IPS-20b (cell line): ENCODE measurements at regions not wholly inside any gene's neighbourhood (a gene's known extent, or its start where the extent isn't known, plus 50 kb on each side); places are given as distances from the start of the nearest gene placed in this dataset.

Experiments
- H3K27ac ChIP-seq: one replicate; pipeline ENCODE4 v1.5.1; 2013; ENCODE audit warnings: low read length
- H3K27me3 ChIP-seq: 2 replicates; pipeline ENCODE4 v1.6.1; 2013; ENCODE audit warnings: mild to moderate bottlenecking, low read length, inconsistent platforms; ENCODE audit not compliant: insufficient read depth
- H3K36me3 ChIP-seq: 2 replicates; pipeline ENCODE4 v1.6.1; 2013; ENCODE audit warnings: low read depth, mild to moderate bottlenecking, inconsistent platforms, low read length, moderate library complexity; ENCODE audit not compliant: insufficient read depth
- H3K4me1 ChIP-seq: 2 replicates; pipeline ENCODE4 v1.6.1; 2013; ENCODE audit warnings: mild to moderate bottlenecking, control low read depth, inconsistent platforms, low read length, moderate library complexity; ENCODE audit not compliant: insufficient read depth
- H3K4me3 ChIP-seq: 2 replicates; pipeline ENCODE4 v1.5.1; 2013; ENCODE audit warnings: mild to moderate bottlenecking, low read length, inconsistent platforms
- H3K9ac ChIP-seq: 2 replicates; pipeline ENCODE4 v1.6.1; 2013; ENCODE audit warnings: low read depth, mild to moderate bottlenecking, inconsistent platforms, low read length, moderate library complexity
- H3K9me3 ChIP-seq: 2 replicates; pipeline ENCODE4 v1.6.1; 2013; ENCODE audit warnings: mild to moderate bottlenecking, low read depth, low read length, inconsistent platforms; ENCODE audit not compliant: insufficient read depth

- Histone ChIP-seq H3K27ac (no peak overlapping the region), H3K4me1 (no peaks in the 10 kb centered on the region), H3K9ac (no peak overlapping the region), H3K27me3 (no peaks in the 10 kb centered on the region), H3K36me3 (no peaks in the 10 kb centered on the region), H3K9me3 (no peaks in the 10 kb centered on the region), H3K4me3 (no peak overlapping the region)
These were observed 152.5 kb upstream of the CYRIA start for GRCh38 chr2:16818203-16818556.

DNA sequence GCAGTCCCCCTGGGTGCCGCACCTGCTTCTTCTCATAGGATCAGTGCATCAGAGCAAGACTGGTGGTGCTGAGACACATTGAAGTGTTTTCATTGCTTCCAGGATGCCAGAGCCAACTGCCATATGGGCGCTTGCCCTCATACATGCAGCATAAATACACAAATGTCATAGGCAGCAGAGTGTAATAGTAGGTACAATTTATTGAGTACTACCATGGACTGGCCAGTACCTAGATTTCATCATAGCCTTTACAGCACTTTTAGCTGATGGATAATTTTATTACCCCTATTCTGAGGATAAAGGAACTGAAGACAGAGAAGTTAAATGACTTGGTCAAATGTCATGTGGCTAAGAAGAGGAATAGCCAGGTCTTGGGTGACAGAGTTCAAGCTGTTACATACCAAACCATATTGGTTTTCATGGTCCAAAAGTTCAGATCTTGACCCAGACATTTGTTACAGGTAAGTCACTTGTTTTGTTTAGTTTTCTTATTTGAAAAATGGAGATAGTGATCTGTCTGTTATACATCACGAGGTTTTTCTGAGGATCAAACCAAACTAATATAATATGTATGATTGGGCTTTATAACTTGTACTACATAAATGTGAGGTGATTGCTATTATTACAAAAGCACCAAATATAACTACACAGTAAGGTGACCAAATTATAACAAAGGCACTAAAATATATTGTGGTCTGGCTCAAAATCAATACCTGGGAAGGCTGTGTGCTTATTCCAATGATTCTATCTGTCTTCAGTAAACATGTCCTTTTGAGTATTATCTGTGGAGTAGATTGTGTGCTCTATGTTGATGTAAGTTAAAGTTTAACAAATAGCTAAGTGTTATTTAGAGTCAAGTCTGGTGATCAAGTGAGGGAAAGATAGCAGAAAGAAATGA, 151.9 kb upstream of the CYRIA start:
- H3K9ac ChIP-seq, result no peak overlapping the region
- no peaks in the 10 kb centered on the region for H3K4me1 ChIP-seq
- no peaks in the 10 kb centered on the region for H3K27me3 ChIP-seq
- H3K9me3 ChIP-seq, result no peaks in the 10 kb centered on the region
- no peak overlapping the region for H3K27ac ChIP-seq
- H3K4me3 ChIP-seq, result no peak overlapping the region
- no peaks in the 10 kb centered on the region for H3K36me3 ChIP-seq

- Histone ChIP-seq H3K4me1 (no peaks in the 10 kb centered on the region), H3K27ac (no peak overlapping the region), H3K4me3 (no peak overlapping the region), H3K36me3 (no peaks in the 10 kb centered on the region), H3K27me3 (no peaks in the 10 kb centered on the region), H3K9ac (no peak overlapping the region), H3K9me3 (no peaks in the 10 kb centered on the region)
These were observed 150.9 kb upstream of the CYRIA start for GRCh38 chr2:16816522-16816921.

- Histone ChIP-seq H3K36me3 (no peaks in the 10 kb centered on the region), H3K27ac (no peak overlapping the region)
These were observed 150.4 kb upstream of the CYRIA start for GRCh38 chr2:16816016-16816415.

GRCh38 chr2:16813593-16813992, 148.0 kb upstream of the CYRIA start:
- Histone ChIP-seq H3K9ac (no peak overlapping the region), H3K4me3 (no peak overlapping the region), H3K4me1 (no peaks in the 10 kb centered on the region), H3K27me3 (no peaks in the 10 kb centered on the region), H3K27ac (no peak overlapping the region), H3K9me3 (no peaks in the 10 kb centered on the region), H3K36me3 (no peaks in the 10 kb centered on the region)

More at GRCh38 chr2:16816016-16816415, 150.4 kb upstream of the CYRIA start:
- Histone ChIP-seq H3K27me3 (no peaks in the 10 kb centered on the region), H3K9ac (no peak overlapping the region), H3K9me3 (no peaks in the 10 kb centered on the region), H3K4me1 (no peaks in the 10 kb centered on the region), H3K4me3 (no peak overlapping the region)

GRCh38 chr2:16798472-16798871, 132.8 kb upstream of the CYRIA start:
- peak overlapping the region; percentile 7; the same call in 1 of the 2 replicates for H3K4me3 ChIP-seq
- H3K27me3 ChIP-seq, result no peaks in the 10 kb centered on the region
- H3K9me3 ChIP-seq, result no peaks in the 10 kb centered on the region
- H3K27ac ChIP-seq, result no peak overlapping the region
- no peaks in the 10 kb centered on the region for H3K36me3 ChIP-seq
- no peak overlapping the region for H3K9ac ChIP-seq
- peaks cover 19% of the 10 kb centered on the region for H3K4me1 ChIP-seq

DNA sequence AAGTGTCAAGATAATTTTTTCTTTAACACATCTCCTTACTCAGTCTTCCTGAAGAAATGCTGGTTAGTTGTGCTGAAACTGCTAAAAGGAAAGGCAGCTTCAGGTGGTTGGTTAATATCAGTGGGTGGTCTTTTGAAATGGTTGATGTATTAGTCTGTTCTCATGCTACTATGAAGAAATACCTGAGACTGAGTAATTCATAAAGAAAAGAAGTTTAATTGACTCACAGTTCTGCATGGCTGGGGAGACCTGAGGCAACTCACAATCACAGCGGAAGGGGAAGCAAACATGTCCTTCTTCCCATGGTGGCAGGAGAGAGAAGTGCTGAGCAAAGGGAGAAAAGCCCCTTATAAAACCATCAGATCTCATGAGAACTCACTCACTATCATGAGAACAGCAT, 125.9 kb upstream of the CYRIA start:
- Histone ChIP-seq H3K4me1 (no peaks in the 10 kb centered on the region), H3K27me3 (no peaks in the 10 kb centered on the region), H3K4me3 (no peak overlapping the region), H3K27ac (no peak overlapping the region), H3K9ac (no peak overlapping the region), H3K9me3 (no peaks in the 10 kb centered on the region), H3K36me3 (no peaks in the 10 kb centered on the region)

GRCh38 chr2:16785149-16785548, 119.5 kb upstream of the CYRIA start:
- H3K4me3 ChIP-seq, result no peak overlapping the region

DNA sequence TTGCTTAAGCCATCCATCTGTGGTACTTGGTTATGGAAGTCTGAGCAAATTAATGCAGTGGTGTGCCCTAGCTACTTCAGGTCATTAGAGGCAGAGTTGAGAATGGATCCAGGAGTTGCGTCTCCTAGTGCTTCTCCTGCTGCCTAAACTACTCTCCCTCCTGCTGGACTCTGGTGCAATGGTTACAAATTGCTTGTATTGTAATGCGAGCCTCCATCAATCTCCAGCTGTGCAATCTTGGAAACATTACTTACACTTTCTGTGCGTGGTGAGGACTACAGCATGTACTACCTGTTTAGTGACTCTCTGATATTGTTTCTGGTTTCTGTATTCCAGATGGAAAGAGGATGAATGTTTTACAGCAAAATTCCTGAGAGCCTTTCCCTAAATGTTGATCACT, 119.0 kb upstream of the CYRIA start:
- H3K9me3 ChIP-seq, result no peaks in the 10 kb centered on the region
- H3K4me3 ChIP-seq, result no peak overlapping the region
- no peaks in the 10 kb centered on the region for H3K36me3 ChIP-seq
- H3K4me1 ChIP-seq, result peaks cover 3% of the 10 kb centered on the region; the same call in 1 of the 2 replicates
- no peak overlapping the region for H3K27ac ChIP-seq
- H3K27me3 ChIP-seq, result no peaks in the 10 kb centered on the region
- no peak overlapping the region for H3K9ac ChIP-seq

More at GRCh38 chr2:16785149-16785548, 119.5 kb upstream of the CYRIA start:
- Histone ChIP-seq H3K9me3 (no peaks in the 10 kb centered on the region), H3K27ac (no peak overlapping the region), H3K9ac (no peak overlapping the region), H3K4me1 (peaks cover 3% of the 10 kb centered on the region; the same call in 1 of the 2 replicates), H3K36me3 (no peaks in the 10 kb centered on the region), H3K27me3 (no peaks in the 10 kb centered on the region)

DNA sequence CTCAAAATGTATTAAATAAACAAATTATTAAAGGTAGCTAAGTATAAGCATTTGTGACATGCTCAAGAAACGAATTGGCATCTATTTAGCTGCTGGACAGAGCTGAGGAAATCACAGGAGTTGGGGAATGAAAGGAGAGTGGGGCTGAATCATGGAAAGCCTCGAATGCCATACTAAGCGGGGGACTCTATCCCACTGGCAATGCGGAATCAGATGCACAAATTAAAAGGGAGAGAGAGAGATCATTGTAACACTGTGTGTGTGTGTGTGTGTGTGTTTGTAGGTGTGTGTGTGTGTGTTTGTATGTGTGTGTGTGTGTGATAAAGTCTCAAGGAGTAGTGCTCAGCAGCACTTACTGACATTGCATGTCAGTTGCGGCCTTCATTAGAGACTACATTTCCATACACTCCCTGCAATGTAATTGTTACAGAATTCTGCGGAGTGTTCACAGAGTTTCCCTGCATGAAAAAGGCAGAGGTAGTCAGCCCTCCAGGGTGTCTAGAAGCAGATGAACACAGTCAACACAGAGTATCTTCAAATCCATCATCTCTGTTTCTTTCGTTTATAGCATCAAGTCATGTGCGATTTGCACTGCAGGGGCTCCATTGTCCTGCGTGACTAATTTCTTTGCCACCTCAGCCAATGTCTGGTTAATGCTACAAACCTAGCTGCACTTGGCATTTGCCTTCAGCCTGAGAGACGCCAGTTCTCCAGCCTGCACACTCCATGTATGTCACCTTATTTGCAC, 111.7 kb upstream of the CYRIA start:
- Histone ChIP-seq H3K4me3 (no peak overlapping the region), H3K9me3 (no peaks in the 10 kb centered on the region), H3K27me3 (no peaks in the 10 kb centered on the region), H3K9ac (no peak overlapping the region), H3K27ac (no peak overlapping the region), H3K36me3 (no peaks in the 10 kb centered on the region), H3K4me1 (peaks cover 3% of the 10 kb centered on the region)

GRCh38 chr2:16775899-16776231, 110.2 kb upstream of the CYRIA start:
- Histone ChIP-seq H3K27me3 (no peaks in the 10 kb centered on the region), H3K9ac (no peak overlapping the region), H3K4me1 (peaks cover 3% of the 10 kb centered on the region), H3K36me3 (no peaks in the 10 kb centered on the region), H3K9me3 (no peaks in the 10 kb centered on the region), H3K4me3 (no peak overlapping the region), H3K27ac (no peak overlapping the region)
